A549 (cell line): ENCODE measurements at regions not wholly inside any gene's neighbourhood (a gene's known extent, or its start where the extent isn't known, plus 50 kb on each side); places are given as distances from the start of the nearest gene placed in this dataset.
A peak's percentile ranks its signal among the peaks of the same experiment; 100 is the strongest.

ENCODE experiments used
- ATAC-seq, 2 experiments: fragments of 200-7000 bp in 1 of 2; fragments of >200 bp in 1 of 2; cut with Nextera tagmentation in 1 of 2; cut with Tn5 transposase in 1 of 2; 3 replicates each; pipeline versions ENCODE4 v1.8.0 to v1.9.1; 2018 to 2020; ENCODE audit warnings: mild to moderate bottlenecking in 1 of 2, moderate library complexity in 1 of 2
- CTCF ChIA-PET: fragments of 300-600 bp; sonication (Branson Sonifier 250); formaldehyde crosslinking; extraction: SDS; loops from one replicate; lab custom pipeline; 2021; ENCODE audit warnings: antibody characterized with exemption, inconsistent platforms; lab: Yijun Ruan, JAX
- POLR2A ChIA-PET: fragments of 350-600 bp; formaldehyde crosslinking; extraction: SDS; loops from one replicate; lab custom pipeline; 2021; ENCODE audit warnings: antibody characterized with exemption, inconsistent platforms; lab: Yijun Ruan, JAX
- DNase-seq, 2 experiments: peaks; one replicate each; pipeline versions ENCODE4 v3.0.0 to v3.0.0-alpha.2; 2011 to 2016; ENCODE audit warnings: low read depth in 1 of 2, low spot score in 1 of 2
- FAIRE-seq: peaks from 2 replicates; lab custom pipeline; 2011; peaks lifted over from hg19 to GRCh38; lab: Jason Lieb, UNC
- H3K27ac ChIP-seq, 2 experiments: fragments of >200 bp; sonication (Bioruptor Twin); formaldehyde crosslinking; 3 replicates each; pipeline ENCODE4 v1.5.1; 2016 to 2017
- H3K4me1 ChIP-seq: fragments of >200 bp; sonication (Bioruptor Twin); formaldehyde crosslinking; 3 replicates; pipeline ENCODE4 v1.6.1; 2016
- H3K4me2 ChIP-seq: fragments of >200 bp; sonication (Bioruptor Twin); formaldehyde crosslinking; 3 replicates; pipeline ENCODE4 v1.6.1; 2016
- H3K4me3 ChIP-seq: fragments of >200 bp; sonication (Bioruptor Twin); formaldehyde crosslinking; 3 replicates; pipeline ENCODE4 v1.5.1; 2016
- H3K9me3 ChIP-seq: fragments of >200 bp; sonication (Bioruptor Twin); formaldehyde crosslinking; 3 replicates; pipeline ENCODE4 v1.6.1; 2016
- CBX8 ChIP-seq: fragments of 200-600 bp; sonication (generic); IDR thresholded peaks from 2 replicates; pipeline ENCODE4 v1.6.1; 2016
- EHF ChIP-seq: fragments of 250-450 bp; sonication (Bioruptor Pico); IDR thresholded peaks from 2 replicates; pipeline ENCODE4 v1.5.0; 2020; ENCODE audit warnings: mild to moderate bottlenecking
- EHMT2 ChIP-seq: fragments of 200-600 bp; sonication (generic); IDR thresholded peaks from 2 replicates; pipeline ENCODE4 v1.6.1; 2016; ENCODE audit warnings: antibody characterized with exemption, low read depth, mild to moderate bottlenecking, moderate library complexity
- HEYL ChIP-seq: fragments of 250-450 bp; sonication (Bioruptor Pico); IDR thresholded peaks from 2 replicates; pipeline ENCODE4 v1.8.0; 2021; ENCODE audit warnings: mild to moderate bottlenecking, moderate library complexity
- HOXA7 ChIP-seq: fragments of 250-450 bp; sonication (Bioruptor Pico); IDR thresholded peaks from 2 replicates; pipeline ENCODE4 v1.5.0; 2020; ENCODE audit warnings: mild to moderate bottlenecking, moderate library complexity
- JUNB ChIP-seq: fragments of >200 bp; sonication (Bioruptor Twin); formaldehyde crosslinking; IDR thresholded peaks from 2 replicates; pipeline ENCODE4 v1.6.1; 2016
- KDM5A ChIP-seq: fragments of 200-600 bp; sonication (generic); IDR thresholded peaks from 2 replicates; pipeline ENCODE4 v1.6.1; 2016; ENCODE audit warnings: antibody characterized with exemption, mild to moderate bottlenecking
- MAZ ChIP-seq: fragments of 150-350 bp; IDR thresholded peaks from 2 replicates; pipeline ENCODE4 v1.6.1; 2014; ENCODE audit warnings: antibody characterized with exemption, low read depth, low read length, borderline replicate concordance
- MYC ChIP-seq: IDR thresholded peaks from 2 replicates; pipeline ENCODE4 v1.6.1; 2012; ENCODE audit warnings: mild to moderate bottlenecking, inconsistent platforms, low read length, improper control_type of control experiment, borderline replicate concordance
- NR3C1 ChIP-seq: fragments of >200 bp; sonication (Bioruptor Twin); formaldehyde crosslinking; IDR thresholded peaks from 3 replicates; pipeline ENCODE4 v1.6.1; 2017
- POLR2A ChIP-seq: IDR thresholded peaks from 2 replicates; pipeline ENCODE4 v1.6.1; 2012; ENCODE audit warnings: mild to moderate bottlenecking, low read length
- POLR2AphosphoS2 ChIP-seq: conservative IDR thresholded peaks from 2 replicates; pipeline ENCODE4 v1.6.1; 2012; ENCODE audit warnings: low read length, improper control_type of control experiment, inconsistent platforms
- RAD21 ChIP-seq, 2 experiments: fragments of >200 bp in 1 of 2; sonication (Bioruptor Twin) in 1 of 2; formaldehyde crosslinking in 1 of 2; IDR thresholded peaks in 1 of 2; conservative IDR thresholded peaks in 1 of 2; 2 replicates in 1 of 2; 3 replicates in 1 of 2; pipeline ENCODE4 v1.6.1; 2012 to 2018; ENCODE audit warnings: inconsistent platforms in 1 of 2
- RFX5 ChIP-seq: fragments of 450-650 bp; IDR thresholded peaks from 2 replicates; pipeline ENCODE4 v1.7.1; 2014; ENCODE audit warnings: antibody characterized with exemption, mild to moderate bottlenecking, moderate library complexity
- RNF2 ChIP-seq: fragments of 200-600 bp; sonication (generic); IDR thresholded peaks from 2 replicates; pipeline ENCODE4 v1.6.1; 2016; ENCODE audit warnings: low read depth, mild to moderate bottlenecking, antibody characterized with exemption, moderate library complexity, borderline replicate concordance
- SMC3 ChIP-seq: fragments of >200 bp; sonication (Bioruptor Twin); formaldehyde crosslinking; IDR thresholded peaks from 3 replicates; pipeline ENCODE4 v1.6.1; 2018; ENCODE audit warnings: inconsistent platforms
- TP53 ChIP-seq: fragments of 250-450 bp; sonication (Bioruptor Pico); IDR thresholded peaks from 2 replicates; pipeline ENCODE4 v1.5.0; 2021; ENCODE audit warnings: mild to moderate bottlenecking, moderate library complexity
- ZC3H11A ChIP-seq: fragments of 450-650 bp; IDR thresholded peaks from 2 replicates; pipeline ENCODE4 v1.6.1; 2014; ENCODE audit warnings: antibody characterized with exemption, mild to moderate bottlenecking
- ZNF302 ChIP-seq: fragments of 250-450 bp; sonication (Bioruptor Pico); IDR thresholded peaks from 2 replicates; pipeline ENCODE4 v1.9.0; 2021; ENCODE audit warnings: inconsistent platforms, mild to moderate bottlenecking, moderate library complexity
- WGBS: methylation state at CpG from one replicate; pipeline ENCODE4 v1.1.6; 2017; ENCODE audit errors: missing lambda C conversion rate; 5-methylcytosine and 5-hydroxymethylcytosine counted together
- TF ChIP-seq, protein P1 (sequence below): fragments of 250-450 bp; sonication (Bioruptor Pico); IDR thresholded peaks from 2 replicates; pipeline ENCODE4 v1.5.0; 2021; ENCODE audit warnings: mild to moderate bottlenecking, moderate library complexity, borderline replicate concordance
- TF ChIP-seq, protein P2 (sequence below): IDR thresholded peaks from 2 replicates; pipeline ENCODE4 v1.6.1; 2012
- TF ChIP-seq, protein P3 (sequence below): fragments of >200 bp; sonication (Bioruptor Twin); formaldehyde crosslinking; IDR thresholded peaks from 2 replicates; pipeline ENCODE4 v1.6.1; 2016
- TF ChIP-seq, protein P4 (sequence below): IDR thresholded peaks from 2 replicates; pipeline ENCODE4 v1.6.1; 2012
- TF ChIP-seq, protein P5 (sequence below): IDR thresholded peaks from 2 replicates; pipeline ENCODE4 v1.6.1; 2012; ENCODE audit warnings: low read depth, borderline replicate concordance
- TF ChIP-seq, protein P6 (sequence below): fragments of 200-600 bp; sonication (generic); IDR thresholded peaks from 2 replicates; pipeline ENCODE4 v1.6.1; 2016; ENCODE audit warnings: antibody characterized with exemption, mild to moderate bottlenecking, moderate library complexity

DNA sequence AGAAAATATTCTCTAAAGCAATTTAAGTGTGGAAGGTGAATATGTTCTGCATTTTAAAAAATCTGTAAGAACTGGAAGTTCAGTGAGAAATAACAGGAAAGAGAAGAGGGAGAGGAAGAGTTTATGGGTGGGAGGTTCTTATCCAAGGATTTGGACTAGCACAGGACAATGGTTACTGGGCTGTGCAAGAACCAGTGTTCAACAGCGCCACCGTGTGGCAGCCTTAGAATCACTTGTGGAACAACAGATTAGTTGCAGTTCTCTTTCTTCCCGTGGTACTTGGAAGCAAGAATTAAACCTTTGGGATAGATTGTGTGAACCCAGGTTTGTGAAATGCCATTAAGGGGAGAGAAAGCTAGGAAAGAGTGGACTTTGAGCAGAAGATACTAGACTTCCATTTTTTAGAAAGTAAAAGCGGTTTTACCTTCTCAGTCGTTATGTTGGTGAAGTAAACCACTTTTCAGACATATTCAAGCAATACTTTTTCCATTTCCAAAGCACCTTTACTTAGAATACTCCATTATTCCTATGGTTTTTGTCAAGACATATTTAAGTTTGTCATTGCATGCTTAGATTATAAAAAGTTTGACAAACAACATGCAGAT is 436.7 kb downstream of the RNF144B start (continued):
- TF ChIP-seq, protein P1, sequence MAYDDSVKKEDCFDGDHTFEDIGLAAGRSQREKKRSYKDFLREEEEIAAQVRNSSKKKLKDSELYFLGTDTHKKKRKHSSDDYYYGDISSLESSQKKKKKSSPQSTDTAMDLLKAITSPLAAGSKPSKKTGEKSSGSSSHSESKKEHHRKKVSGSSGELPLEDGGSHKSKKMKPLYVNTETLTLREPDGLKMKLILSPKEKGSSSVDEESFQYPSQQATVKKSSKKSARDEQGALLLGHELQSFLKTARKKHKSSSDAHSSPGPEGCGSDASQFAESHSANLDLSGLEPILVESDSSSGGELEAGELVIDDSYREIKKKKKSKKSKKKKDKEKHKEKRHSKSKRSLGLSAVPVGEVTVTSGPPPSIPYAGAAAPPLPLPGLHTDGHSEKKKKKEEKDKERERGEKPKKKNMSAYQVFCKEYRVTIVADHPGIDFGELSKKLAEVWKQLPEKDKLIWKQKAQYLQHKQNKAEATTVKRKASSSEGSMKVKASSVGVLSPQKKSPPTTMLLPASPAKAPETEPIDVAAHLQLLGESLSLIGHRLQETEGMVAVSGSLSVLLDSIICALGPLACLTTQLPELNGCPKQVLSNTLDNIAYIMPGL (CRISPR knock-in tag): no peak

DNA sequence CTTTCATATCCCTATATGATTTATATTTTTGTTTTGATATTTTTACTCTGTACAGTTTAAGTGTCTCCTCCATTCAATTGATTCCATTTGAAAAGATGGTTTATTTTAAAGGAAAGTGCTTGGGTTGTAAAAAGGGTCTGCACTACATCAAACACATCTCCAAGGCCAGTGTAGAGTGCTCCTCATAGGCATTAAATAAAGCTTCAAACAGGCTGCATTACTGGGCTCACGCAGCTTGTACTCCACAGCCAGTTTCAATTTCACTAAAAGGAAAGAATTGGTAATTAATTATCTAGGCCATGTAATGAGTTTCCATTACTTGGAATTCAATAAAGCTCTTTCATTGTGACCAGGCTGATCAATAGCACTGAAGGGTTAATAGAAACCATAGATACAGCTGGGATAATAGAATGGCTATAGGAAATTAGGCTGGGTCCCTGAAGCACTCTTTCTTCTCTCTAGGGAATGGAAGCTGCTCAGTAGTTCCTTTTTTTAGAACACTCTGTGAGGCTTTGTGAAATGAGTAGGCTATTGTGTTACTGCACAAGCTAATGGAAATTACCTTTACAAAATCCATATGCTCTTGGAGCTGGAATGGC is 442.2 kb downstream of the RNF144B start:
- FAIRE-seq (no peak), ATAC-seq (no peak), DNase-seq (no peak)
- ChIA-PET POLR2A (no interaction called here), CTCF (interaction anchor here (1.5 kb wide), 1 partner anchor 10 kb away, joined by 3 read pairs; no protein-coding TSS in a partner anchor)
- Histone ChIP-seq H3K27ac (no peak overlapping the region), H3K4me2 (no peak overlapping the region), H3K9me3 (no peaks in the 10 kb centered on the region; the same call in 2 of the 3 replicates), H3K4me1 (no peaks in the 10 kb centered on the region), H3K4me3 (no peak overlapping the region)
- TF ChIP-seq, protein P2, sequence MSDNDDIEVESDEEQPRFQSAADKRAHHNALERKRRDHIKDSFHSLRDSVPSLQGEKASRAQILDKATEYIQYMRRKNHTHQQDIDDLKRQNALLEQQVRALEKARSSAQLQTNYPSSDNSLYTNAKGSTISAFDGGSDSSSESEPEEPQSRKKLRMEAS: no peak
- TF ChIP-seq MYC (no peak), HOXA7 (CRISPR knock-in tag) (no peak), KDM5A (no peak), EHMT2 (no peak), RFX5 (no peak), POLR2AphosphoS2 (no peak)
- TF ChIP-seq, protein P3, sequence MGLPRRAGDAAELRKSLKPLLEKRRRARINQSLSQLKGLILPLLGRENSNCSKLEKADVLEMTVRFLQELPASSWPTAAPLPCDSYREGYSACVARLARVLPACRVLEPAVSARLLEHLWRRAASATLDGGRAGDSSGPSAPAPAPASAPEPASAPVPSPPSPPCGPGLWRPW: no peak
- TF ChIP-seq, protein P4, sequence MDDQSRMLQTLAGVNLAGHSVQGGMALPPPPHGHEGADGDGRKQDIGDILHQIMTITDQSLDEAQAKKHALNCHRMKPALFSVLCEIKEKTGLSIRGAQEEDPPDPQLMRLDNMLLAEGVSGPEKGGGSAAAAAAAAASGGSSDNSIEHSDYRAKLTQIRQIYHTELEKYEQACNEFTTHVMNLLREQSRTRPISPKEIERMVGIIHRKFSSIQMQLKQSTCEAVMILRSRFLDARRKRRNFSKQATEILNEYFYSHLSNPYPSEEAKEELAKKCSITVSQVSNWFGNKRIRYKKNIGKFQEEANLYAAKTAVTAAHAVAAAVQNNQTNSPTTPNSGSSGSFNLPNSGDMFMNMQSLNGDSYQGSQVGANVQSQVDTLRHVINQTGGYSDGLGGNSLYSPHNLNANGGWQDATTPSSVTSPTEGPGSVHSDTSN: no peak
- WGBS: 0% methylated on average over 1 of the region's 1 CpG

DNA sequence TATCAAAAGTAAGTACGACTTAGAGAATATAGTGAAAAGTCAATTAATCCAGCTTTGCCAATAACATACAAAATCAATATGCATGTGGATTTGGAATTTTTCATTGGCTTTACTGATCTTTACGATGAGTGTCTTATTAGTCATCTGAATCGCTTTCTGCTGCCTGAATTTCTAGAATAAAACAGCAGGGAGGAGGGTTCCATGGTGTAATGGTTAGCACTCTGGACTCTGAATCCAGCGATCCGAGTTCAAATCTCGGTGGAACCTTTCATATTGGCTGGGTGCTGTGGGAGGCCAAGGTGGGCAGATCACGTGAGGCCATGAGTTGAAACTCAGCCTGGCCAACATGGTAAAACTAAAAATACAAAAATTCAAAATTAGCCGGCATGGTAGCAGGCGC is 448.8 kb downstream of the RNF144B start:
- Histone ChIP-seq H3K9me3 (no peaks in the 10 kb centered on the region), H3K27ac (no peak overlapping the region), H3K4me1 (no peaks in the 10 kb centered on the region), H3K4me3 (no peak overlapping the region), H3K4me2 (no peak overlapping the region)
- ChIA-PET POLR2A (no interaction called here), CTCF (no interaction called here)
- DNase-seq: peak in 1 of 2 experiments; percentile 15
- ATAC-seq: peak in 1 of 2 experiments; percentile 24; a peak in 2 of 6 replicates
- no peak for FAIRE-seq
- TF ChIP-seq POLR2A (no peak), ZNF302 (CRISPR knock-in tag) (no peak)
- TF ChIP-seq, protein P5, sequence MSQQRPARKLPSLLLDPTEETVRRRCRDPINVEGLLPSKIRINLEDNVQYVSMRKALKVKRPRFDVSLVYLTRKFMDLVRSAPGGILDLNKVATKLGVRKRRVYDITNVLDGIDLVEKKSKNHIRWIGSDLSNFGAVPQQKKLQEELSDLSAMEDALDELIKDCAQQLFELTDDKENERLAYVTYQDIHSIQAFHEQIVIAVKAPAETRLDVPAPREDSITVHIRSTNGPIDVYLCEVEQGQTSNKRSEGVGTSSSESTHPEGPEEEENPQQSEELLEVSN: no peak
- WGBS: 26% methylated on average over 9 of the region's 9 CpGs

DNA sequence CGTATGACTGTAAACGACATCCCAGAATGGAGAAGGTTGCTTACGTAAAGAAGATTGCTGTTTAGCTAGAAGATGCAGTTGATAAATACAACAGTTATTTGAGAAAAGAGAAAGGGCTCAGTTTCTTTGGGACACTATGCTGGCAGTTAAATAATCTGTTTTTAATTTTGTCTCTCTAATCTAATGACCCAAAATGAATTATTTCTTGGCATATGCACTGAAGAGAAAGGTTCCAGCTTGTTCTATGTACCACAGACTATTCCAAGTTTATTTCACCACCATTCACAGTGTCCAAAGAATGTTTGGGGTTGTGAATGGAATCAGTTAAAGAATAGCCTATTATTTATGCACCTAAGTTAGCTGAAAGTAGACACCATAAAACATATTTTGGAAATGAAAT is 449.9 kb downstream of the RNF144B start:
- FAIRE-seq (no peak), DNase-seq (no peak), ATAC-seq (no peak)
- POLR2A ChIA-PET: no interaction called here
- H3K4me1 ChIP-seq: no peaks in the 10 kb centered on the region
- CTCF ChIA-PET: no interaction called here
- WGBS: 32% methylated on average over 3 of the region's 3 CpGs
- no peak overlapping the region for H3K4me3 ChIP-seq
- H3K9me3 ChIP-seq: no peaks in the 10 kb centered on the region
- H3K4me2 ChIP-seq: no peak overlapping the region
- H3K27ac ChIP-seq: no peak overlapping the region
- TF ChIP-seq MAZ (no peak), SMC3 (no peak), TP53 (CRISPR knock-in tag) (no peak), ZC3H11A (no peak), HOXA7 (CRISPR knock-in tag) (no peak), CBX8 (no peak), HEYL (no peak), RAD21 (conservative IDR thresholded peaks at IDR 0.05 in 1 of 2, IDR thresholded peaks at IDR 0.05 in 1 of 2) (no peak), NR3C1 (no peak), EHMT2 (no peak), RNF2 (no peak), JUNB (no peak), EHF (CRISPR knock-in tag) (no peak)
- TF ChIP-seq, protein P6, sequence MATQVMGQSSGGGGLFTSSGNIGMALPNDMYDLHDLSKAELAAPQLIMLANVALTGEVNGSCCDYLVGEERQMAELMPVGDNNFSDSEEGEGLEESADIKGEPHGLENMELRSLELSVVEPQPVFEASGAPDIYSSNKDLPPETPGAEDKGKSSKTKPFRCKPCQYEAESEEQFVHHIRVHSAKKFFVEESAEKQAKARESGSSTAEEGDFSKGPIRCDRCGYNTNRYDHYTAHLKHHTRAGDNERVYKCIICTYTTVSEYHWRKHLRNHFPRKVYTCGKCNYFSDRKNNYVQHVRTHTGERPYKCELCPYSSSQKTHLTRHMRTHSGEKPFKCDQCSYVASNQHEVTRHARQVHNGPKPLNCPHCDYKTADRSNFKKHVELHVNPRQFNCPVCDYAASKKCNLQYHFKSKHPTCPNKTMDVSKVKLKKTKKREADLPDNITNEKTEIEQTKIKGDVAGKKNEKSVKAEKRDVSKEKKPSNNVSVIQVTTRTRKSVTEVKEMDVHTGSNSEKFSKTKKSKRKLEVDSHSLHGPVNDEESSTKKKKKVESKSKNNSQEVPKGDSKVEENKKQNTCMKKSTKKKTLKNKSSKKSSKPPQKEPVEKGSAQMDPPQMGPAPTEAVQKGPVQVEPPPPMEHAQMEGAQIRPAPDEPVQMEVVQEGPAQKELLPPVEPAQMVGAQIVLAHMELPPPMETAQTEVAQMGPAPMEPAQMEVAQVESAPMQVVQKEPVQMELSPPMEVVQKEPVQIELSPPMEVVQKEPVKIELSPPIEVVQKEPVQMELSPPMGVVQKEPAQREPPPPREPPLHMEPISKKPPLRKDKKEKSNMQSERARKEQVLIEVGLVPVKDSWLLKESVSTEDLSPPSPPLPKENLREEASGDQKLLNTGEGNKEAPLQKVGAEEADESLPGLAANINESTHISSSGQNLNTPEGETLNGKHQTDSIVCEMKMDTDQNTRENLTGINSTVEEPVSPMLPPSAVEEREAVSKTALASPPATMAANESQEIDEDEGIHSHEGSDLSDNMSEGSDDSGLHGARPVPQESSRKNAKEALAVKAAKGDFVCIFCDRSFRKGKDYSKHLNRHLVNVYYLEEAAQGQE: no peak
